GM19351 (cell line): ENCODE measurements at regions not wholly inside any gene's neighbourhood (a gene's known extent, or its start where the extent isn't known, plus 50 kb on each side); places are given as distances from the start of the nearest gene placed in this dataset.
"Not testable (repeated sequence)": the region's sequence is repeated elsewhere in the genome, so short reads cannot be mapped to it uniquely, and the experiment has no call there.

Source experiments
- ATAC-seq: cut with Tn5 transposase; IDR thresholded peaks from one replicate; pipeline ENCODE4 v1.9.1; 2021; ENCODE audit warnings: mild to moderate bottlenecking, moderate library complexity; ENCODE audit not compliant: unreplicated experiment

- peak; percentile 69 for ATAC-seq
Measured at GRCh38 chr9:99472240-99472915, 250.3 kb downstream of the SEC61B start.

GRCh38 chr9:99472916-99473245 lies 250.8 kb downstream of the SEC61B start:
- ATAC-seq: no peak

- ATAC-seq: no peak
Measured at GRCh38 chr9:99474186-99474585, 252.1 kb downstream of the SEC61B start.

GRCh38 chr9:99475401-99476065 lies 253.5 kb downstream of the SEC61B start:
- ATAC-seq: no peak

- no peak for ATAC-seq
Measured at GRCh38 chr9:99478469-99479027, 256.5 kb downstream of the SEC61B start.

GRCh38 chr9:99479929-99480328 lies 257.8 kb downstream of the SEC61B start:
- no peak for ATAC-seq

- no peak for ATAC-seq
Measured at GRCh38 chr9:99485459-99485858, 263.4 kb downstream of the SEC61B start.

- no peak for ATAC-seq
Measured at GRCh38 chr9:99486684-99487083, 264.6 kb downstream of the SEC61B start.

- no peak for ATAC-seq
Measured at GRCh38 chr9:99488131-99489059, 266.3 kb downstream of the SEC61B start.

GRCh38 chr9:99489060-99489413 lies 267.0 kb downstream of the SEC61B start:
- no peak for ATAC-seq

- no peak for ATAC-seq
Measured at GRCh38 chr9:99490729-99491128, 268.6 kb downstream of the SEC61B start.

- ATAC-seq: peak; percentile 63
Measured at GRCh38 chr9:99491408-99492158, 269.5 kb downstream of the SEC61B start.

- no peak for ATAC-seq
Measured at GRCh38 chr9:99497641-99498040, 275.6 kb downstream of the SEC61B start.

- not testable (repeated sequence) for ATAC-seq
Measured at GRCh38 chr9:99498979-99499378, 276.9 kb downstream of the SEC61B start.

- ATAC-seq: no peak
Measured at GRCh38 chr9:99505936-99506335, 283.9 kb downstream of the SEC61B start.

- ATAC-seq: no peak
Measured at GRCh38 chr9:99506747-99507348, 284.8 kb downstream of the SEC61B start.

- no peak for ATAC-seq
Measured at GRCh38 chr9:99509065-99509745, 287.1 kb downstream of the SEC61B start.

GRCh38 chr9:99509900-99510535 lies 287.9 kb downstream of the SEC61B start:
- ATAC-seq: peak; percentile 35

- no peak for ATAC-seq
Measured at GRCh38 chr9:99511723-99512122, 289.6 kb downstream of the SEC61B start.
